HG03469 (cell line): ENCODE measurements at regions not wholly inside any gene's neighbourhood (a gene's known extent, or its start where the extent isn't known, plus 50 kb on each side); places are given as distances from the start of the nearest gene placed in this dataset.
"Not testable (repeated sequence)": the region's sequence is repeated elsewhere in the genome, so short reads cannot be mapped to it uniquely, and the experiment has no call there.

ENCODE experiments used
- ATAC-seq: cut with Tn5 transposase; IDR thresholded peaks from one replicate; pipeline ENCODE4 v1.9.1; 2021; ENCODE audit warnings: mild to moderate bottlenecking, moderate library complexity, moderate number of reproducible peaks; ENCODE audit not compliant: unreplicated experiment

DNA sequence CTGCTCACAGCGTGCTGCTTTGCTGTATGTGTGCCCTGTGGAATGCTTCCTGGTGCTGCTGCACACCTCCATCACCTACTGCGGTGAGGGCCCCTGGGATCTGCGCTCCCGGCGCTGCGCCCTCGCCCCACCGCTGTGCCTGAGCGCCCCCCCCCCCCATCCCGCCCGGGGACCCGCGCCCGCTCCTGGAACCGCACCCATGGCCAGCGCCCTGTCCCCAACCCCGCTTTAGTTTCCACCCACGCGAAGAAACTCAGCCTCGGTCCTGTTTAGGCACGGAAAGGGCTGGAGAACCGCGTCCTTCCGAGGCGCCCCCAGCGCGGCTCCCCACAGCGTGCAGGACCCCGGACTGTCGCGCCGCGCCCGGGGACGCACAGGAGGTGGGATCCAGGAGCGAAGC is 265.5 kb downstream of the POTEB3 start:
- not testable (repeated sequence) for ATAC-seq

DNA sequence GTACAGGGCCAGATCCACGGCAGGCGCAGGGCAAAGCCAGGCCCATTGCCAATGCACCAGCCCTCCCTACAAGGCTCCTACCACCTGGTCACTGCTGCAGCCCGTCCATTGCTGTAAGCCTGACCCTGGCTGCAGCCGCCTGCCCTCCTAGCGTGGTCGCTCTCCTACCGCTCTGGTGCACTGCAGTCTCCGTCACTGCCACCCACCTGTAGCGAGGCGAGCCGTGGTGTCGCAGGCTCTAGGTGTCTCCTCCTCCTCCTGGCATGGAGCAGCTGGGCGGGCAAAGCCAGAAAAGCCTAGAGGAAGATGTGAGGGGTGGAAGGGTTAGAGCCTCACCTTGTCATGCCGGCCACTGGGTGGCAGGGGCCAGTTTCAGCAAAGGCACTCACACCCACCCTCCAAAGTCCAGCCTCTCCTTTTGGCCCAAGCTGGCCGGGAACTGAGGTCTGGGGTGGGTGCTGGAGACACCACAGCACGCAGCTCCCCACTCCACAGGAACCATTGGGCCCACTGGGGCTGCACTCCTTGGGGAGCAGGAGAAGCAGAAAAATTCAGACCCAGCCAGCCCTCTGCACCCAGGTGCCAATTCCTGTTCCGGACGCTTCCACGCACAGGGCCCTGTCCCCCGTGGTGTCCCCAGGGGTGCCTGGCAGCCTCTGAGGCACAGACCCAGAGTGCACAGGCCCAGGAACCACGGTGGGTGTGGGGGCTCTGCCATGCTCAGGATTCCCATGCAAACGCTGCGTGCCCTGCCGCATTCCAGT is 285.3 kb upstream of the POTEB2 start:
- not testable (repeated sequence) for ATAC-seq

DNA sequence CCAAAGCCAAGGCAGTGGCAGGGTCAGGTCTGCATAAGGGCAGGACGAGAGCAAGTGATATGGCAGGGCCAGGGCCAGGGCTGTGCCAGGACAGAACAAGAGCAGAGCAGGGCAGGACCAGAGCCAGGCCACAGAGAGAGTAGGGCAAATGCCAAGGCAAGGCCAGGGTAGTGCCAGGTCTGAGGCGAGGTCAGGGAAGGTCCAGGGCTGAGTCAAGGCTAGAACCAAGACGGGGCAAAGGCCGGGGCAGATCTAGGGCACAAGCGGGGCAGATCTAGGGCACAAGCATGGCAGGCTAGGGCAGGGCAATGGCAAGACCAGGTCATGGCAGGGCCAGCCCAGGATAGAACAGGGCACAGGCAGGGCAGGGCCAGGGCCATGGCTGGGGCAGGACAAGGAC is 282.0 kb upstream of the POTEB2 start:
- ATAC-seq, result not testable (repeated sequence)

DNA sequence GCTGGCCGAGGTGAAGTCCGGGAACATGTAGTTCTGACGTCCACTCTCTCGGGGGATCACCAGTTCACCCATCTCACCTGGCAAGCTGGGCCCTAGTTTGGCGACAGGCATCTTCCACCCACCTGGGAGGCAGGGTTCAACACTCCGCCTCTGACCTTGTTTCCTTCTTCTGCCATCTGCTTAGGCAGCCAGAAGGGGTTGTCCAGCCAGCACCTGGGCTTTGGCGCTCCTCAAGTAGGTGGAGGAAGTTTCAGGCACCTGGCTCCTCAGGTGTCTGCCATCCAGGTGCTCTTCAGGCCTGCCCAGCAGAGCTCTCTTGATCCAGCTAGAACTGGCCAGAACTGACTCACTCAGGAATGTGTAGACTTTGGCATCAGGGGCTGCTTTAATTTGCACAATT is 267.8 kb upstream of the POTEB2 start:
- ATAC-seq, result not testable (repeated sequence)

DNA sequence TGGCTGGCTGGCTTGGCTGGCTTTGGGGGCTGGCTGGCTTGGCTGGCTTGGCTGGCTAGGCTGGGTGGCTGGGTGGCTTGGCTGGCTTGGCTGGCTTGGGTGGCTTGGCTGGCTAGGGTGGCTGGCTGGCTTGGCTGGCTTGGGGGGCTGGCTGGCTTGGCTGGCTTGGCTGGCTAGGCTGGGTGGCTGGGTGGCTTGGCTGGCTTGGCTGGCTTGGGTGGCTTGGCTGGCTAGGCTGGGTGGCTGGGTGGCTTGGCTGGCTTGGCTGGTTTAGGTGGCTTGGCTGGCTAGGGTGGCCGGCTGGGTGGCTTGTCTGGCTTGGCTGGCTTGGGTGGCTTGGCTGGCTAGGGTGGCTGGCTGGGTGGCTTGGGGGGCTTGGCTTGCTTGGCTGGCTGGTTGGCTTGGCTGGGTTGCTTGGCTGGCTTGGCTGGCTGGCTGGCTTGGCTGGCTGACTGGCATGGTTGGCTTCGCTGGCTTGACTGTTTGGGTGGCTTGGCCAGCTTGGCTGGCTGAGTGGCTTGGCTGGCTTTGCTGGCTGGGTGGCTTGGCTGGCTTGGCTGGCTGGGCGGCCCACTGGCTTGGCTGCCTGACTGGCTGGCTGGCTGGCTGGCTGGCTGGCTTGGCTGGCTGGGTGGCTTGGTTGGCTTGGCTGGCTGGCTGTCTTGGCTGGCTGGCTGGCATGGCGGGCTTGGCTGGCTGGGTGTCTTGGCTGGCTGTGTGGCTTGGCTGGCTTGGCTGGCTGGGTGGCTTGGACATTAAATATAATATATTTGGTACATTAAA is 246.3 kb upstream of the POTEB2 start:
- ATAC-seq, result not testable (repeated sequence)

DNA sequence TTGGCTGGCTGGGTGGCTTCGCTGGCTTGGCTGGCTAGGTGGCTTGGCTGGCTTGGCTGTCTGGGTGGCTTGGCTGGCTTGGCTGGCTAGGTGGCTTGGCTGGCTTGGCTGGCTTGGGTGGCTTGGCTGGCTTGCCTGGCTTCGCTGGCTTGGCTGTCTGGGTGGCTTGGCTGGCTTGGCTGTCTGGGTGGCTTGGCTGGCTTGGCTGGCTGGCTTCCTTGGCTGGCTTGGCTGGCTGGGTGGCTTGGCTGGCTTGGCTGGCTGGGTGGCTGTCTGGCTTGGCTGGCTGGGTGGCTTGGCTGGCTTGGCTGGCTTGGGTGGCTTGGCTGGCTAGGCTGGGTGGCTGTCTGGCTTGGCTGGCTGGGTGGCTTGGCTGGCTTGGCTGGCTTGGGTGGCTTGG is 245.7 kb upstream of the POTEB2 start:
- not testable (repeated sequence) for ATAC-seq

DNA sequence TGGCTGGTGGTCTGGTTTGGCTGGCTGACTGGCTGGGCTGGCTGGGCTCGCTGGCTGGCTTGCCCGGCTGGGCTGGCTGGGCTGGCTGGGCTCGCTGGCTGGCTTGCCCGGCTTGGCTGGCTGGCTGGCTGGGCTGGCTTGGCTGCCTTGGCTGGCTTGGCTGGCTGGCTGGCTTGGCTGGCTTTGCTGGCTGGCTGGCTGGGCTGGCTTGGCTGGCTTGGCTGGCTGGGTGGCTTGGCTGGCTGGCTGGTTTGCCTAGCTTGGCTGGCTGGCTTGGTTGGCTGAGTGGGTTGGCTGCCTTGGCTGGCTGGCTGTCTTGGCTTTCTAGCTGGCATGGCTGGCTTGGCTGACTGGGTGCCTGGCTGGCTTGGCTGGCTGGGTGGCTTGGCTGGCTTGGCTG is 245.1 kb upstream of the POTEB2 start:
- not testable (repeated sequence) for ATAC-seq

DNA sequence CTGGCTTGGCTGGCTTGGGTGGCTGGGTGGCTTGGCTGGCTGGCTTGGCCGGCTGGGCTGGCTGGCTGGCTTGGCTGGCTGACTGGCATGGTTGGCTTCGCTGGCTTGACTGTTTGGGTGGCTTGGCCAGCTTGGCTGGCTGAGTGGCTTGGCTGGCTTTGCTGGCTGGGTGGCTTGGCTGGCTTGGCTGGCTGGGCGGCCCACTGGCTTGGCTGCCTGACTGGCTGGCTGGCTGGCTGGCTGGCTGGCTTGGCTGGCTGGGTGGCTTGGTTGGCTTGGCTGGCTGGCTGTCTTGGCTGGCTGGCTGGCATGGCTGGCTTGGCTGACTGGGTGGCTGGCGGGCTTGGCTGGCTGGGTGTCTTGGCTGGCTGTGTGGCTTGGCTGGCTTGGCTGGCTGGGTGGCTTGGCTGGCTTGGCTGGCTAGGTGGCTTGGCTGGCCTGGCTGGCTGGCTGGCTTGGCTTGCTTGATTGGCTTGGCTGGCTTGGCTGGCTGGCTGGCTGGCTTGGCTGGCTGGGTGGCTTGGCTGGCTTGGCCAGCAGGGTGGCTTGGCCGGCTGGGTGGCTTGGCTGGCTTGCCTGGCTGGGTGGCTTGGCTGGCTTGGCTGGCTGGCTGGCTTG is 244.2 kb upstream of the POTEB2 start:
- ATAC-seq, result not testable (repeated sequence)

DNA sequence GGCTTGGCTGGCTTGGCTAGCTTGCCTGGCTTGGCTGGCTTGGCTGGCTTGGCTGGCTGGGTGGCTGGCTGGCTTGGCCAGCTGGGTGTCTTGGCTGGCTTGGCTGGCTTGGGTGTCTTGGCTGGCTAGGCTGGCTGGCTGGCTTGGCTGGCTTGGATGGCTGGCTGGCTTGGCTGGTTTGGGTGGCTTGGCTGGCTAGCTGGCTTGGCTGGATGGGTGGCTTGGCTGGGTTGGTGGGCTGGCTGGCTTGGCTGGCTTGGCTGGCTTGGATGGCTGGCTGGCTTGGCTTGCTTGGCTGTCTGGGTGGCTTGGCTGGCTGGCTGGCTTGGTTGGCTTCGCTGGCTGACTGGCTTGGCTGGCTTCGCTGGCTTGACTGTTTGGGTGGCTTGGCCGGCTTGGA is 242.3 kb upstream of the POTEB2 start:
- not testable (repeated sequence) for ATAC-seq

DNA sequence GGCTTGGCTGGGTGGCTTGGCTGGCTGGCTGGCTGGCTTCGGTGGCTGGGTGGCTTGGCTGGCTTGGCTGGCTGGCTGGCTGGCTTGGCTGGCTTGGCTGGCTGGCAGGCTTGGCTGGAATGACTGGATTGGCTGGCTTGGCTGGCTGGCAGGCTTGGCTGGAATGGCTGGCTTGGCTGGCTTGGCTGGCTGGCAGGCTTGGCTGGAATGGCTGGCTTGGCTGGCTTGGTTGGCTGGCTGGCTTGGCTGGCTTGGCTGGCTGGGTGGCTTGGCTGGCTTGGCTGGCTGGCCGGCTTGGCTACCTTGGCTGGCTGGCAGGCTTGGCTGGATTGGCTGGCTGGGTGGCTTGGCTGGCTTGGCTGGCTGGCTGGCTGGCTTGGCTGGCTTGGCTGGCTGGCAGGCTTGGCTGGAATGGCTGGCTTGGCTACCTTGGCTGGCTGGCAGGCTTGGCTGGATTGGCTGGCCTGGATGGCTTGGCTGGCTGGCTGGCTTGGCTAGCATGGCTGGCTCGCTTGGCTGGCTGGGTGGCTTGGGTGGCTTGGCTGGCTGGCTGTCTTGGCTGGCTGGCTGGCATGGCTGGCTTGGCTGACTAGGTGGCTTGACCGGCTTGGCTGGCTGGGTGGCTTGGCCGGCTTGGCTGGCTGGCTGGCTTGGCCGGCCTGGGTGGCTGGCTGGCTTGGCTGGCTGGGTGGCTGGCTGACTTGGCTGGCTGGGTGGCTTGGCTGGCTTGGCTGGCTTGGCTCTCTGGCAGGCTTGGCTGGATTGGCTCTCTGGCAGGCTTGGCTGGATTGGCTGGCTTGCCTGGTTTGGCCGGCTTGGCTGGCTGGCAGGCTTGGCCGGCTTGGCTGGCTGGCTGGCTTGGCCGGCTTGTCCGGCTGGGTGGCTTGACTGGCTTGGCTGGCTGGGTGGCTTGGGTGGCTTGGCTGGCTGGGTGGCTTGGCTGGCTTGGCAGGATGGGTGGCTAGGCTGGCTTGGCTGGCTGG is 241.6 kb upstream of the POTEB2 start:
- ATAC-seq, result not testable (repeated sequence)

DNA sequence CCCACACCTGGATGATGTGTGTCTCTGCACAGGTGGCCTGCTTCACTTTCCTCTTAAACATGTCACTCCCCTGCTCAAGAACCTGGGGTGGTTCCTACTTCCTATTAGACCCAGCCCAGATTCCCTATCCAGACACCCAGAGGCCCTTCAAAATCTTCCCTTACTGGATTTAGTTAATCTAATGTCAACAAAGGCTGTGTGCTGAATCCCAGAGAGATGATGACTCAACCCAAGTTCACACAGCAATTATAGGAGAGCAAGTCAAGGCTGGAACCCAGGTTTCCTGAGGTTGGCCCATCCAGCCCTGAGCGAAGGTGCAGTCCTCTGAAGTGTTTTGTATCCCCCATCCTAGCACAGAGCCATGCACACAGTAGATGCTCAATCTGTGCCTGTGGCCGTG is 230.5 kb upstream of the POTEB2 start:
- ATAC-seq, result not testable (repeated sequence)

DNA sequence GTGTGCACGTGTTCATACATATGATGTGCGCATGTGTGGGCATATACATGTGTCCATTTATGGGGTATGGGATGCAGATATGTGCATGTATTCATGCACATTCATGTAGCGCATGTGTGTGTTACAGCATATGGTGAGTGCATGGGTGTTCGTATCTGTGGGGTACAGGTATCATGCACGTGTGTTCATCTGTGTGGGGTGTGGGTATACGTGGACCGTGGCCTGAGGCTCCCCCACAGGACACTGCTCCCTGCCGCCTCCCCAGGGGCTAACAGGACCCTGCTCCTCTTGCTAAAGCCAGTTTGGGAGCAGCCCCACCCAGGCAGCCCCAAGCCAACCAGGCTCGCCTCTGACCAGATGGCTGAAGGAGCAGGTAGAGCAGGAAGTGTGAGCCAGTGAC is 213.4 kb upstream of the POTEB2 start:
- not testable (repeated sequence) for ATAC-seq

DNA sequence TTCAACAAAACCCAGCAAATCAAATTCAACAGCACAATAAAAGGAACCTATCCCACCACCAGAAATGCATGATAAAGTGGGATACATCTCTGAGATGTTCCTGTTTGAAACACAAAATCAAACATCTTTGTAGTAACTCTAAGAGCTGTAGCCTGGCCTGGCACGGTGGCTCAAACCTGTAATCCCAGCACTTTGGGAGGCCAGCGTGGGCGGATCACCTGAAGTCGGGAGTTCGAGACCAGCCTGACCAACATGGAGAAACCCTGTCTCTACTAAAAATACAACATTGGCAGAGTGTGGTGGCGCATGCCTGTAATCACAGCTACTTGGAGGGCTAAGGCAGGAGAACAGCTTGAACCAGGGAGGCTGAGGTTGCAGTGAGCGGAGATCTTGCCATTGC is 202.8 kb upstream of the POTEB2 start:
- ATAC-seq, result not testable (repeated sequence)

DNA sequence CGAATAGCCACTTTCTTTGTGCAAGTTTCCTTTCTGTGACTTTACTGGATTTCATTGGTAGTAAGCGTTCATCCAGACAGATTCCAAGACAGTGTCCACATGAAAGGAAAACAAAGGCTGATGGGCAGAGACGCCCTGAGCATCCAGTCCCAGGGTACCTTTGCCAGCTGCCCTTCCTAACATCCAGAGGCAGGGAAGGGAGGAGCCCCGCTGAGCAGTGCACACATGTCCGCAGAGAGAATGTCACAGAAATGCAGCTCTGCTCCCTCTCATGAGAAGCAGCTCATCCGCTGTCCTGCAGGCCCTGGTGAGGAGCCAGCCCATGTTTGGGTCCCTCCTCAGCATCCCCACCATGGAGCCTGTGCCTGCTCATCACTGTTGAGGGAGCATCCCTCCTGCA is 197.4 kb upstream of the POTEB2 start:
- not testable (repeated sequence) for ATAC-seq

DNA sequence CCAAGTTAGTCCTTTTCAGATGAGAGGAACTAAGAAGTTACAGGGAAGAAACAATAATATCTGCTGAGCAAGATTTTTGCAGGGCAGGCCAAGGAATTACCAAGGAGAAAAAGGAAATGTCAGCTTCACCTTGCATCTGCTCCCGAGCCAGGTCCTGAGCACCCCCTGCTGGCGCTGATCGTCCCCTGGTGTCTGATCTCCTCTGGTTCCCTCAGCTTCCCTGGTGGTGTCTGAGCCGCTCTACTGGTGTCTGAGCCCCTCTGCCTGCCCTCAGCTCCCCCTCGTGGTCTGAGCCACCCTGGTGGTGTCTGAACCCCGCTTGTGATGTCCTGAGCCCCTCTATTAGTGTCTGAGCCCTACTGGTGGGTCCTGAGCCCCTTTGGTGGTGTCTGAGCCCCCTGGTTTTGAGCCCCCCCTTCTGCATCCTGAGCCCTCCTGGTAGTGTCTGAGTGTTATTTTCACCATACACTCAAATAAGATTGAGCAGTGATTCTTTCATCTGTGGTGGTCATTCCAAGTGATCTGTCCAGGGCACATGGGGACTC is 196.6 kb upstream of the POTEB2 start:
- ATAC-seq, result not testable (repeated sequence)

DNA sequence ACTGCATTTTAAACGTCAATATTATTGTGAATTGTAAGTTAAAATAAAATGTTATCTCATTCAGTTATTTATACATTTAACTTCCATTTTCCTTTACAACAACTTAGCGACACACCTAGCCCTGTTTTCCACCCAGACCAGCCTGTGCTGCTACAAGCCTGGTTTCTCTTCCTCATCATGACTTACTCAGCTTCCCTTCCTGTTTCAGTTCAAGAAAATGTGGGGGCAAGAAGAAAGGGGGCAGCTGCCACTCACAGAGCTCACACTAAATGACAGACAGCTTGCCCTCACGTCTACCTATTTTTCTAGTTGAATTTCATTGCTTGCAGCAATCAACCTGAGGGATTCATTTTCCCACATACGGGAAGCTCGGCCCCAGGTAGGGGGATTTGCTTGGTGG is 185.8 kb upstream of the POTEB2 start:
- not testable (repeated sequence) for ATAC-seq

DNA sequence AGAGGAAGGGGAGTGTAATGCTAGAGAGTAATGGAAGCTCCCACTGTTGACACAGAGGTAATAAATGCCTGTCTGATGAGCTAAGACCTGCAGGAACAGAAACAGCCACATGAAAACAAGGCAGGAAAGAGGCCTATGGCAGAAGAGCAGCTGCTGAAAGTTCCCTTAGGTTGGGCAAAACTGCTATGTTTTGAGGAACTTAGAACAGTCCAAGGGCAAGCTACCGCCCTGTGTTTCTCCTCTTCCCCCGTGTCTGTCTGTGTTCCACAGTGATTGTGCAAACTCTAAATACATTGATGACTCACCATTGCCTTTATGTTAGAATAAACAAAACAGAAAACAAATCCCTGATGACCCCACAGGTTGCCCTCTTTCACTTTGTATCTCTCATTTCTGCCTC is 165.6 kb upstream of the POTEB2 start:
- not testable (repeated sequence) for ATAC-seq

DNA sequence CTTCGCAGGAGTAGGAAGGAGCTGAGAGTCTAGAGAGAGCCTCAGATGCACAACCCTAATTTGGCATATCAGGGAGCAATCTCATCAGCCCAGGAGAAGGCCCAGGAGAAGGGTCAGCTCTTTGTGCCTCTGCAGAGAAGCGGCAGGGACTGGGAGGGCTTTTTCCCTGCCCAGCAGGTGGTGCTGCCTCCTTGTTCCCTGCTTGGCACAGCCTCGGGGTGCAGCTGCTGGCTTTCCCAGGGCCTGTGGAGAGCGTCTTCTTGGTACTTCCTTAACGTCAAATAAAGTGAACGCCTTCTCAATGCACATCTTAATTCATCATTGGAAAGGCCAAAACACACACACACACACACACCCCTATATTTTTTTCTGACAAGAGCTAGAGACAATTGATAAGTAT is 162.9 kb upstream of the POTEB2 start:
- ATAC-seq, result not testable (repeated sequence)

DNA sequence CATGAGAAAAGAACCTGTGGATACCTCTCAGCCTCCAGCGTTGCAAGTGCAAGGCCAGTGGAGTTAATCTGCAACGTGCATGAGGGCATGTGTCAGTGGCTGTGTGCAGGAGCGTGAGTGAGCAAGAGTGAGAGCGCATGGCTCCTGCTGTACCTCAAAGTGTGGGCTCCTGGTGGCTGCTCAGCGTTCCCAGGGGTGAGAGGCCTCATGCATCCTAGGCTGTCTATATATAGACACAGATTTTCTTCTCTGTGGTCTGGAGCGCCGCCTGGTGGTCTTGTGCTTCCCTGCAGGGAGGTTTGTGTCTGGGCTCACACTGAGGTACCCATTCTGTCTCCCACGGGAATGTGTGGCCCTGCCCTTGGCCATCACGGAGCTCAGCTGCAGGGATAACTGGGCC is 161.8 kb upstream of the POTEB2 start:
- ATAC-seq, result not testable (repeated sequence)

DNA sequence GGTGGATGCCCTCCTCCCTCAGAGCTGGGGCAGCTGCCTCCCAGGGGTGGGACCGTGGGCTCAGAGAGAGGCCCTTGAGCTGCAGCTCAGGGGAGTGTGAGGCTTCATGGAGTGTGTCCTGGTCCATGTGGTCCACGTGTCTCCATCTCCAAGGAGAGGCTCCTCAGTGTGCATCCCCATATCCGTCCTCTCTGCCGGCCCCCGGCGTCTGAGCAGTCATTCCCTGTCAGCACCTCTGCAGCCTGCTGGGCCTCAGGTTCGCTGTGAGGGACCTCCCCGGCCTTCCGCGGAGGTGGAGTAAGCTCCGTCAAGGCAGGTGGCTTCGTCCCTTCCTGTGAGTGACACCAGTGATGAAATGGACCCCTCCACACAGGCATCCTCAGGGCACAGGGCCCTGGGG is 160.7 kb upstream of the POTEB2 start:
- ATAC-seq, result not testable (repeated sequence)
